ENCODE measurements at regions not wholly inside any gene's neighbourhood (a gene's known extent, or its start where the extent isn't known, plus 50 kb on each side); places are given as distances from the start of the nearest gene placed in this dataset.

DNA sequence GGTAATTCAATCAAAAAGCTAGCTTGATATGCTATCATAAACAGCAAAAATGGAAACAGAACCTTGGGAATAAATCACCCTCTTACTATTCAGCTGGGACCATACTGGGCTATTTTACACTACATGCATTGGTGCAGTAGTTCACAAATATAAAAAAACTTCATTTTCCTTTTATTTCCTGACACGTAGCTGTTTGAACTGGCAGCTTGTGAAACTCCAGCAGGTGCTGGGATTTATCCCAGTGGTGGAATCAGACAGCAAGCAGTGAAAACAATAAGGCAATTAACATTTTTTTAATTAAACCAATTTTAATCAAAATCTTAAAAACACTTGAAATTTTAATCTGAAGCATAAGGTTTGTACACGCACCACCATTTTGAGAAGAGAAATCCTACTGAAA is 240.4 kb upstream of the IRX5 start:
- TF ChIP-seq, protein P1, sequence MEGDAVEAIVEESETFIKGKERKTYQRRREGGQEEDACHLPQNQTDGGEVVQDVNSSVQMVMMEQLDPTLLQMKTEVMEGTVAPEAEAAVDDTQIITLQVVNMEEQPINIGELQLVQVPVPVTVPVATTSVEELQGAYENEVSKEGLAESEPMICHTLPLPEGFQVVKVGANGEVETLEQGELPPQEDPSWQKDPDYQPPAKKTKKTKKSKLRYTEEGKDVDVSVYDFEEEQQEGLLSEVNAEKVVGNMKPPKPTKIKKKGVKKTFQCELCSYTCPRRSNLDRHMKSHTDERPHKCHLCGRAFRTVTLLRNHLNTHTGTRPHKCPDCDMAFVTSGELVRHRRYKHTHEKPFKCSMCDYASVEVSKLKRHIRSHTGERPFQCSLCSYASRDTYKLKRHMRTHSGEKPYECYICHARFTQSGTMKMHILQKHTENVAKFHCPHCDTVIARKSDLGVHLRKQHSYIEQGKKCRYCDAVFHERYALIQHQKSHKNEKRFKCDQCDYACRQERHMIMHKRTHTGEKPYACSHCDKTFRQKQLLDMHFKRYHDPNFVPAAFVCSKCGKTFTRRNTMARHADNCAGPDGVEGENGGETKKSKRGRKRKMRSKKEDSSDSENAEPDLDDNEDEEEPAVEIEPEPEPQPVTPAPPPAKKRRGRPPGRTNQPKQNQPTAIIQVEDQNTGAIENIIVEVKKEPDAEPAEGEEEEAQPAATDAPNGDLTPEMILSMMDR (IDR thresholded peaks at IDR 0.05; ENCODE audit: borderline replicate concordance) = no peak
- H3K4me3 ChIP-seq = no peak overlapping the region
- H3K27me3 ChIP-seq (ENCODE audit: low read depth) = no peaks in the 10 kb centered on the region
- no peak overlapping the region for H3K27ac ChIP-seq (replicated peaks)
- intact Hi-C loops (cut with micrococcal nuclease) = no loop called here
- no peak for DNase-seq
- H3K9me3 ChIP-seq (replicated peaks) = no peaks in the 10 kb centered on the region
- H3K4me1 ChIP-seq = no peaks in the 10 kb centered on the region
- H3K36me3 ChIP-seq = no peaks in the 10 kb centered on the region

DNA sequence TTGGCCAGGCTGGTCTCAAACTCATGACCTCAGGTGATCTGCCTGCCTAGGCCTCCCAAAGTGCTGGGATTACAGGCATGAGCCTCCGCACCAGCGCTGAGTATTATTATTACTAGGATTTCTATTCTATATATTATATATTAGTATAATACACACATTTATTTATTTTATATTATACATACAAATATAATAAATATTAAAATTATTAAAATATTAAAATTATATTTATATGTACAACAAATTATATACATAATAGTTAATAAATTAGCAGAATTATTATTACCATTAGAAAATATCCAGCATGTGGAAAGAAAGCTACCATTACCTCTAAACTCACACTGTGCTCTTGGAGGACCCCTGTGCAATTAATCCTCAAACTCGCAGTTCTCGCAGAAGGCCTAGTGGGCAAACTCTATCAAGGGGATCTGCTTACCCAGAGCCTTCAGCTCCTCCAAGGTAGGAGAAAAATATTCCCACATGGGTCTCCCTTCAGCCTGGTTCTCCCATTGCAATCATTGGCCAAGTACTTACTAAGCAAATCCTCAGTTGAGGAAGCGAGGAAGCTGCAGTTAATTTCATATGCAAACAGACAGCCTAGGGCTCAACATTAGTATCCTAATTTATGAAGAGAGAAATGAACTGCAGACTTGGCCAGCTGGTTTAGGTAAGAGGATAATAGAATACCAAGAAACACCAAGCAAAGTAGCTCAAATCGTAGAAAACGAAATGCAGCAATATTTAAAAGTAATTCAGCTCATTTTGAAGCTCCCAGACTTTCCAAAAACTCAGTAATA is 241.4 kb upstream of the IRX5 start:
- intact Hi-C loops (cut with micrococcal nuclease) = no loop called here
- TF ChIP-seq, protein P1 (IDR thresholded peaks at IDR 0.05; ENCODE audit: borderline replicate concordance) = no peak

DNA sequence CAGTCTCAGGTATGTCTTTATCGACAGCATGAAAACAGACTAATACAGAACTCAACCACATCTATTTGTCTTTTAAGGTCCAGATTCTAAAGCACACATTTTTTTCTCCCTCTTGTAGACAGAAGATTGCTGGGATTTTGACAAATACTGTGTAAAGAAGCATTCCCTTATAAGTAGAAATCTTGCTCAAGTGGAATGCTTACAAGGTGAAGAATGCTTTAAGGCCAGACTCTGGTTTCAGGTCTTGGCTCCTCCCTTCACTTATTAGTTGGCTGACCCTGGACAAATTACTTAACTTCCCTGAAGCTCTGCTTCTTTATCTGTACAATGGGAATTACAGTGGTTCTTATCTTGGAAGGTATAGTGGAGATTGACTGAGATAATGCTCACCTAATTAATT is 242.3 kb upstream of the IRX5 start:
- no peaks in the 10 kb centered on the region for H3K36me3 ChIP-seq
- H3K27me3 ChIP-seq (ENCODE audit: low read depth) = peaks cover 4% of the 10 kb centered on the region
- H3K9me3 ChIP-seq (replicated peaks) = no peaks in the 10 kb centered on the region
- no peak overlapping the region for H3K27ac ChIP-seq (replicated peaks)
- no peaks in the 10 kb centered on the region for H3K4me1 ChIP-seq
- DNase-seq = no peak
- intact Hi-C loops (cut with micrococcal nuclease) = no loop called here
- TF ChIP-seq, protein P1 (IDR thresholded peaks at IDR 0.05; ENCODE audit: borderline replicate concordance) = no peak
- H3K4me3 ChIP-seq = no peak overlapping the region

More for the DNA sequence above, 241.4 kb upstream of the IRX5 start:
- Histone ChIP-seq H3K27me3 (ENCODE audit: low read depth) (peaks cover 4% of the 10 kb centered on the region), H3K4me3 (no peak overlapping the region), H3K9me3 (replicated peaks) (no peaks in the 10 kb centered on the region), H3K4me1 (no peaks in the 10 kb centered on the region), H3K27ac (replicated peaks) (no peak overlapping the region), H3K36me3 (no peaks in the 10 kb centered on the region)
- DNase-seq = no peak

DNA sequence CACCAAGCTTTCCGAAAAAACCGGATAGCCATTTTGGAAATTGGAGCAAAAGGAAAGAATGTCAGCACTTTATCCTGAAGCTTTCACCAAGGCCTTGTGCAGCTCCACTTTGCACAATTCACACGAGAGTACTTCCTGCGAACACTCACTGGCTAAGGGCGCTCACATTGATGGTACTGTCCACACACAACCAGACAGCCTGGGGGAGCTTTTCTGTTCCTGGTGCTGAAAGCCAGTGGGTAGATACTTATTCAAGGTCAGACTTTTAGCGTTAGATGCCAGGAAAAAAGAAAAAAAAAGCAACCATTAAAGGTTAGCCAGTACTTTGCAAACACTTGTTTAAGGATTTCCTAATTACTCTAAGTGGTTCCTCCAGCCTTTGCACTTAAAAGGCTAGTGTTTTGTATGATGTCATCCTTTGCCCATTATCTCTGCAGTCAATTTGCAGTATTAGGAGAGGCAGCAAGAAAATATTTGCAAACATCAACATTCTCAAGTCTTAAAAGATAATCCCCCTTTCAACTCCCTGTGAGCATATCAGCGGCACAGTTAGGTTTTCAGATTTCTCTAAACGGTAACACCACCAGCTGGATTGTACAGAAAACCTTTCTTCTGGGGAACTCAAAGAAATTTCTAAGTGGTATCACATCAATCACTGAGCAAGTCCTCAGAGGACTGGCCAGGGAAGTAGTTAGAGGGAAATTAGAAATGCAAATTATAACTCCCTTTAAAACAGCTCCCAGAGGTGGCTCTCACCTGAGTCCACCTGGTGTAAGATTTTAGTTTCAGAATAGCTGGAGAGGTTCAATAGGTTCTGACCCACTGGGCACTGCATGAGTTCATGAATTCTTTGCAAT is 243.4 kb upstream of the IRX5 start:
- Histone ChIP-seq H3K4me1 (no peaks in the 10 kb centered on the region), H3K27ac (replicated peaks) (no peak overlapping the region), H3K27me3 (ENCODE audit: low read depth) (peaks cover 4% of the 10 kb centered on the region), H3K9me3 (replicated peaks) (no peaks in the 10 kb centered on the region), H3K36me3 (no peaks in the 10 kb centered on the region), H3K4me3 (no peak overlapping the region)
- TF ChIP-seq, protein P1 (IDR thresholded peaks at IDR 0.05; ENCODE audit: borderline replicate concordance) = no peak
- no peak for DNase-seq
- intact Hi-C loops (cut with micrococcal nuclease) = no loop called here

DNA sequence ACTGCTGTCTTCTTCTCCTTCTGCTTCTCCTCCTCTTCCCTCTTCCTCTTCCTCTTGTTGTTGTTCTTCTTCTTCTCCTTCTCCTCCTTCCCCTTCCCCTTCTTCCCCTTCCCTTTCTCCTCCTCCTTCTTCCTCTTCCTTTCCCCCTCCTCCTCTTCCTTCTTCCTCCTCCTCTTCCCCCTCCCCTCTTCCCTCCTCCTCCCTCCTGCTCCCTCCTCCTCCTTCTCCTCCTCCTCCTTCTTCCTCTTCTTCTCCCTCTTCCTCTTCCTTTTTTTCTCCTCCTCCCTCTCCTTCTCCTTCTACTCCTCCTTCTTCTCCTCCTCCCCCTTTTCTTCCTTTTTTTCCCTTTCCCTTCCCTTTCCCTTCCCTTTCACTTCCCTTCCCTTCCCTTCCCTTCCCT is 245.0 kb upstream of the IRX5 start:
- H3K4me1 ChIP-seq = no peaks in the 10 kb centered on the region
- TF ChIP-seq, protein P1 (IDR thresholded peaks at IDR 0.05; ENCODE audit: borderline replicate concordance) = no peak

More for the DNA sequence above, 245.0 kb upstream of the IRX5 start:
- no peak overlapping the region for H3K27ac ChIP-seq (replicated peaks)
- H3K9me3 ChIP-seq (replicated peaks) = no peaks in the 10 kb centered on the region
- peaks cover 4% of the 10 kb centered on the region for H3K27me3 ChIP-seq (ENCODE audit: low read depth)
- intact Hi-C loops (cut with micrococcal nuclease) = no loop called here
- no peaks in the 10 kb centered on the region for H3K36me3 ChIP-seq
- H3K4me3 ChIP-seq = no peak overlapping the region
- DNase-seq = no peak
